MM.1S (cell line): ENCODE measurements at regions not wholly inside any gene's neighbourhood (a gene's known extent, or its start where the extent isn't known, plus 50 kb on each side); places are given as distances from the start of the nearest gene placed in this dataset.

Source experiments
- EZH2 ChIP-seq: fragments of 300-600 bp; sonication (generic); optimal IDR thresholded peaks from 2 replicates; pipeline ENCODE3; 2017; ENCODE audit warnings: low read depth, mild to moderate bottlenecking, antibody characterized with exemption, low read length, mixed read lengths
- TF ChIP-seq, protein P1 (sequence below): fragments of 300-600 bp; sonication (generic); IDR thresholded peaks from 2 replicates; pipeline ENCODE4 v1.5.1; 2016; ENCODE audit warnings: antibody characterized with exemption, low read length, mixed read lengths

DNA sequence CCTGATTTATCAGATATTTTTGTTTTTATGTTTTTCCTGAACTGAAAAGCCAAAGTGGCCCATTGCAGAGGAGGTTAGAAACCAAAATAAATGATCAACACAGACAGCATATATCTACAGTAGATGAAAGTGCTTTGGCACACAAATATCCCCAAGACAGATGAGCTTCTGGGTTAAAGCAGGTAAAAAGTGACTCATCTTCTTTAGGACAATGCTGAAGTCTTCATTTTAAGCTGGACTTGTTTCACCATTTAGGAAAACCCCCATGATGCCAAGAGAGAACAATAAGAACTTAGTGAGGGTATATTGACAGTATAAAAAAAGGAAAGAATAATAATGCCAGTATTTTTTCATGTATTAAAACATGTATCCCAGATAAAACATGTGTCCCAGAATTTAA lies 100.8 kb upstream of the OR9G4 start:
- TF ChIP-seq, protein P1, sequence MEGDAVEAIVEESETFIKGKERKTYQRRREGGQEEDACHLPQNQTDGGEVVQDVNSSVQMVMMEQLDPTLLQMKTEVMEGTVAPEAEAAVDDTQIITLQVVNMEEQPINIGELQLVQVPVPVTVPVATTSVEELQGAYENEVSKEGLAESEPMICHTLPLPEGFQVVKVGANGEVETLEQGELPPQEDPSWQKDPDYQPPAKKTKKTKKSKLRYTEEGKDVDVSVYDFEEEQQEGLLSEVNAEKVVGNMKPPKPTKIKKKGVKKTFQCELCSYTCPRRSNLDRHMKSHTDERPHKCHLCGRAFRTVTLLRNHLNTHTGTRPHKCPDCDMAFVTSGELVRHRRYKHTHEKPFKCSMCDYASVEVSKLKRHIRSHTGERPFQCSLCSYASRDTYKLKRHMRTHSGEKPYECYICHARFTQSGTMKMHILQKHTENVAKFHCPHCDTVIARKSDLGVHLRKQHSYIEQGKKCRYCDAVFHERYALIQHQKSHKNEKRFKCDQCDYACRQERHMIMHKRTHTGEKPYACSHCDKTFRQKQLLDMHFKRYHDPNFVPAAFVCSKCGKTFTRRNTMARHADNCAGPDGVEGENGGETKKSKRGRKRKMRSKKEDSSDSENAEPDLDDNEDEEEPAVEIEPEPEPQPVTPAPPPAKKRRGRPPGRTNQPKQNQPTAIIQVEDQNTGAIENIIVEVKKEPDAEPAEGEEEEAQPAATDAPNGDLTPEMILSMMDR: no peak
- TF ChIP-seq EZH2: no peak
